KBM-7 (cell line): ENCODE measurements at regions not wholly inside any gene's neighbourhood (a gene's known extent, or its start where the extent isn't known, plus 50 kb on each side); places are given as distances from the start of the nearest gene placed in this dataset.
"Not testable (repeated sequence)": the region's sequence is repeated elsewhere in the genome, so short reads cannot be mapped to it uniquely, and the experiment has no call there.

Source experiments
- DNase-seq: peaks from one replicate; pipeline ENCODE4 v3.0.0-alpha.2; 2015
- in situ Hi-C: fragments of 300-500 bp; cut with MboI; formaldehyde crosslinking; loops from 2 replicates; pipeline ENCODE4 v1.14.3; 2020; ENCODE audit warnings: low sequenced_read_pairs, low pct_unique_long_range_greater_than_20kb, mixed read lengths

DNA sequence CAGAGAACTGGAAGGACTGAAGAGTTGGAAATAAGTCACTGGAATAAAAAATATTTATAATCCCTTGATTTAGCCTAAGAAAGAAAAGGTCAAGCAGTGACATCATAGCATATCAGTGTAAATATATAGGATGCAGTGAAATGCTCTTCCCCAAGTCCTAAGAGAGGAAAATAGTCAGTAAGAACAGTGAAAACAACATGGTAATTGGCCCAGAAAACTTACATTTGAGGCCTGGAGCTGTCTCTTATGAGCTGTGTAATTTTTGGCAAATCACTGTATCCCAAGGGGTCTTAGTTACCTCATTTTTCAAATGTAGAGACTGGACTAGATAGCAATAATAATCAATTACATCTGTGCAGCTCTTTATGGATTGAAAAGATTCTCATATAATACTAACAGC is 255.7 kb upstream of the AR start:
- DNase-seq, result no peak
- in situ Hi-C loops, result no loop called here

DNA sequence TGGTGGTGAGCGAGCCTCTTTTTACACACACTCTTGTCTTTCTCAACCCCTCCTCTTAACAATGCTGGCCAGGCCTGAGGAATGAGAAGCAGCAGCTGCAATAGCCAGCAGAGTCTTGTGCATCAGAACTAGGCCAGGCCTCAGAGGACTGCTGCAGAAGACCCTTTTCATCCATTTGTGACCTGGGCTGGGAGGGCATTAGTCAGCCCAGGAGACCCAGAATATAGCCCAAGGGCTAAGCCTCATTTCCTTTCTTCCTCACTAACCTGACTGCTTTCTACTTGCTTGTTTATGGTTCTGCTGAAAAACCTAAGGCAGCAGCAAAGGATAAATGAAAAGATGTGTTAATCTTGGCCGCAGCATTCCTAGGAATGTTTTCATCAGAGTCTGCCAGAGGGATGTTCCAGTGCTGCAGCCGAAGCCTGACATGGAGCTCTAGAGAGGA is 254.7 kb upstream of the AR start:
- in situ Hi-C loops, result no loop called here
- no peak for DNase-seq

DNA sequence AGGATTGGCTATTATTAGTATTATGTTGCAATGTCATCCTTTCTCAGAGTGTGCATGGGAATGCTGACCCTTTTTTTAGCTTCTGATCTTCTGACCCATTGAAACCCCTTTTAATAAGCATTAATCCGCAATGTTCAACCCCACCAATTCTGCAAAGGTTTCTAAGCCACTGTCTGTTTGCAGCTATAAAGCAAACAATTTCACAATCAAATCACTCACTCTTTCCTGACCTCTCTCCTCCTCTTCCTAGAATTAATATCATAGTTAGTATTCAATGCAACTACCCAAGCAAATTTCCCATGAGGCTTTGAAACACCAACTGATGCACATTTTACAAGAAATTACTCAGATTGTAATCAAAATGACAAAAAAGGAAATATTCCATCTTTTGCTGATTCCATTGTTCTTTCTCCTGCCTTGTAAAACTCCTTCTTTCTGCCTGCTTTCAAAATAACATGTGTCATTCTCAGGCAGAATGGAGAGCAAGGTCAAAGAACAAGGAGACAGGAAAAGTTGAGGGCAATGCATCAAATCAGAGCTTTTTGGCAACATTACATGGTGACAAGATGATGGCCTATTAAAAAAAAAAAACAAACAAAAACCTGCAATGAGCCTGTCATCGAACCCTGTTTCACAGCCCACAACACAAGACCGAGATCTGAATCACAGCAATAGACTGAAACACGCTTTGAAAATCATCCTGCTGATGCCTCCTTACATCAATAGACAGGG is 253.2 kb upstream of the AR start:
- no peak for DNase-seq
- in situ Hi-C loops, result no loop called here

DNA sequence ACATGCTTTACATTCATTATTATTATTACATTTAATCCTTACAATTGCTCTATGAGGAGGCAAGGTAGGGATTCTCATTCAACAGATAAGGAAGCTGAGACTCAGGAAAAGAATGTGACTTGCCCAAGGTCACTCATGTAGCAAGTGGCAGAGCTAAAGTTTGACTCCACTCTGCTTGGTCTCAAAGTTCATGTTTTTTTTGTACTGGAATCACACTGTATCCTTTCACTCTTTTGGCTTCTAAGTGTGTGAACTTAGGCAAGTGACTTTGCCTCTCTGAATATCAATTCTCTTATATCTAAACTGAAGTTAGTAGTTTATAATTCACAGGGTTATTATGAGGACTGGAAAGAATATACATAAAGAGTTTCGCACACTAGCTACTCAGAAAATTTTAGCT is 247.9 kb upstream of the AR start:
- DNase-seq, result no peak
- in situ Hi-C loops, result no loop called here

DNA sequence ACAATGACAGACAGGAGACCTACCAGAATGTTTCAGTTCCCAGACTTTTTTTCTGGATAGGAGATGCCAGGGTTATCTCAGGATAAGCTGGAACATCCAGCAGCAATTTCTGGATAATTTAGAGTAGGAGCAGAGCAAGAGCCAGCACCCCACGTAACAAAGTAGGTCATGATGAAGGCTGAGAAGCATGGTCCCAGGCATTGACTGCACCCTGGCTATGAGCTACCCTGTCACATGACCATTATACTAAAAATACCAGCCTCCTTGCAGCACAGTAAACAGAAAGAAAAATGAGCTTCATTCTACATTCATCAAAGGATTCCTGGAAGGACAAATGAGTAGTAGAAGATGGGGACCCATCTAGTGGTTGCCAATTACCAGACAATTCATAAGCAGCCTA is 247.4 kb upstream of the AR start:
- in situ Hi-C loops, result no loop called here
- no peak for DNase-seq

DNA sequence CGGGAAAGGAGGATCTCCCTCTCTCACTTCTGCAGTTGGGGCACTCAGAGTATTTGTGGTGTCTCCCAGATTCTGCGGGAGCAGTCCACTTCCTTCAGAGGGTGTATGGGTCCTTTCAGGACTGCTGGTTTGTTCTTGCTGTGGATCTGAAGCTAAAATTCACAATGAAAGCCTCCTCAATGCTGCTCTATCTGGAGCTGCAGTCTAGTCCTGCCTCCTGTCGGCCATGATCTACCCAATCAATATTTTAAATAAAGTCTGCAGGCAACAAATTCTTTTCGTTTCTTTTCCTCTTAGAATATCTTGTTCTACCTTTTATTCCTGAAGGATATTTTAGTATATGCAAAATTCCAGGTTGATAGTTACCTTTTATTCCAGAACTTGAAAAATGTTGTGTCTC is 226.1 kb upstream of the AR start:
- no peak for DNase-seq
- in situ Hi-C loops, result no loop called here

DNA sequence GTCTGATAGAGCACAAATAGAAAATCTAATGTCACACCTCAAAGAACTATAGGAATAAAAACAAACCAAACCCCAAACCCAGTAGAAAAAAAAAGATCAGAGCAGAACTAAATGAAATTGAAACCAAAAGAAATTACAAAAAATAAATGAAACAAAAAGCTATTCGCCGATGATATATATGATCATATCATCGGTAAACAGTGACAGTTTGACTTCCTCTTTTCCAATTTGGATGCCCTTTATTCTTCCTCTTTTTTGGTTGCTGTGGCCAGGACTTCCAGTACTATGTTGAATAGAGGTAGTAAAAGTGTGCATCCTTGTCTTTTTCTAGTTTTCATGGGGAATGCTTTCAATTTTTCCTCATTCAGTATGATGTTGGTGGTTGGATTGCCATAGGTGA is 215.3 kb upstream of the AR start:
- in situ Hi-C loops, result no loop called here
- peak; percentile 85 for DNase-seq

DNA sequence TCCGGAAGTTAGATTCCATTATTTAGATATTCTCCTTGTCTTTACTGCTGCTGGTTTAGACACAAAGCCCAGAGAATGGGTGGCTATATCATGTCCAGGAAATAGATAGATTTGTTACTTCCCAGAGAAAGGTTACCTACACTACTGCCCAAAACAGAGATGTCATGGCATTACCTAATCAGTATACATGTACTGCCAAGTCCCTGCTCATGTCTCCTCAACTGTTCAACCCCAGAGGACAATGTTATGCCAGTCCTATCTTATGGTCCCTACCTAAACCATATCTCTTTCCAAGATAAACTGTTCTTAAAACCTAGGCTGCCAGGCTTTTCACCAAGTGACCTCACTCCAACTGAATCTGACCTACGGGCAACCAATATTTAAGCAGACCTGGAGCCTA is 209.5 kb upstream of the AR start:
- DNase-seq, result no peak
- in situ Hi-C loops, result no loop called here

DNA sequence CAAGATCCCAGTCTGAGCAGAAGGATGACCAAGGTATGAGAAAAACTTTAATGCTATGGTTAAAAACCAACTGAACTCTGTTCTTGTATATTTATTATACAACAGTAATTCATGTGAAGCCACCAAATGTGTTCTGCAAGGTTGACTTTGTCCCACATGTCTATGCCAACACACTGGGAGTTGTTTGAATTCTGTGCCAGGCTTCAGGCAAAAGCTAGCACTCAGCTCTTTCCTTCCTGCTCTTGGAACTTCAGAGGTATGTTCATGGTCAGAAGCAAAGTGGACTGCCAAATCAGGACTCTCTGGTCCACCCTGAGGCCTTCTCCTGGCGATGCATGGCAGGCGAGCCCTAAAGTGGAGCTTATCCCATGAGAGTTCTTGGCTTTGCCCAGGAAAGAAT is 205.6 kb upstream of the AR start:
- no peak for DNase-seq
- in situ Hi-C loops, result no loop called here

DNA sequence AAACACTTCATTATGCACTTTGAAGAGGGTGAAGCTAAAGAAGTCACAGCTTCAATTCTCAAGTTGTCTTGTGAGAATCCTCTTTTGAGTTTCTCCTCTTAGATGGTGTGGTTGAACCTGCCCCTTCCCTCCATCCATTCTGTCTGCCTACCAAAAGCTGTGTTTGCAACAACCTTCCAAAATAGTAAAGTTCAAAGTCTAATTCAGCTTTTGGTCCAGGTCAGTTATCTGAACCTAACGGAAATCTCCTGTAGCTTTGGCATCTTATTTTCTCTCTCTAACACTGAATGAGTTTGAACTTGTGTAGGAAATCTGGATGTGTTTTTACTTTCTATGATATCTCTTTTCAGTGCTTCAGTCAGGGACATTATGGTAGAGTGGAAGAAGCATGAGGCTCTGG is 201.7 kb upstream of the AR start:
- DNase-seq, result no peak
- in situ Hi-C loops, result no loop called here

DNA sequence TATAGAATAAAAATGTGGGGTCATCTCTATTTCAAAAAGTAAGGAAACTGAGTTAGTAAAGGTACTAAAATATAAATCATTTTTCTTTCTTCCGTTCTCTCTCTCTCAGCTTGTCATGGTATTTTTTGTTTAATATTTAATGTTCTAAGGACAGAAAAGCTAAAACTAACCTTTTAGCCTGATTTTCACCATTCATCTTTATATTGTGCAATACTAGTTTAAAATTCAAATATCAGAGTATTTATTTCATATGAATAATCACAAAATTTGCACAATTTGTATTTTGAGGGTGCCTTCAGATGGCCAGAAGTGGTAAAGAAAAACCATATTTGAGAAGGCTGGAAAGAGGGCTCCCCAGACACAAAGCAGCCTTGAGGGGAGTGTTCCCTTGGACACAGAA is 197.6 kb upstream of the AR start:
- DNase-seq, result no peak
- in situ Hi-C loops, result no loop called here

DNA sequence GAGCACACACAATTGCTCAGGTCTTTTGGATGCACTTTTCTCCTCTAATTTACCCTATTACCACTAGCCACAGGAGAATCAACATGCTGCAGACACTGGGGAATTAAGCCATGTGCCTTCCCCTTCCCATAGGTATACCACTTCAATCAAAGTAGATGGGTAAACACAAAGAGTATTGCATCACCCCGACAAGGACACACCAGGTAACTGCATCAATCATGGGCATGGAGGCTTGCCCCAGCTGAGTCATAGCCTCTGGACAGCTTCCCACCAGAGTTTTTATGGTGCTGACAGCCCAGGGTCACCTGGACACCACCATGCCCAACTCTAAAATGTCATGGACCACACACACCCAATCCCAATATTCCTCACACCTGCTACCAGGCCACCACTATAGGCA is 197.2 kb upstream of the AR start:
- DNase-seq, result no peak
- in situ Hi-C loops, result no loop called here

DNA sequence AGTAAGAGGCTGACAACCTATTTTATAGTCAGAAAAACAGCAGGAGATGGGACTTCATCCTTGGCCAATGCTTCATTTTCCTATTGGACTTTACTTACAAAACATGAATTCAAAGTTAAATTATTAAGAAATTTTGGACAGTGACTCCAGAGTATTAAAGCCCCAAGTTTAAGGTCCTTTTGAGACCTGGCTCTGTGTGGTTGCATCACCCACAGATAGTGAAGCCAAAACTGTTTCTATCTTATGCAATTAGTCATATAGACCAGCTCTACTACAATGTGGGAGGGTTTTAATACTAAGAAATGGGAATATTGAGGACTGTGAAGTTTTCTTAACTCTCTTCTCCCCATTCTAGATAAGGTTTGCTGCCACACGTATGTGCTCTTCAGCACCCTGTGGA is 196.7 kb upstream of the AR start:
- DNase-seq, result no peak
- in situ Hi-C loops, result no loop called here

DNA sequence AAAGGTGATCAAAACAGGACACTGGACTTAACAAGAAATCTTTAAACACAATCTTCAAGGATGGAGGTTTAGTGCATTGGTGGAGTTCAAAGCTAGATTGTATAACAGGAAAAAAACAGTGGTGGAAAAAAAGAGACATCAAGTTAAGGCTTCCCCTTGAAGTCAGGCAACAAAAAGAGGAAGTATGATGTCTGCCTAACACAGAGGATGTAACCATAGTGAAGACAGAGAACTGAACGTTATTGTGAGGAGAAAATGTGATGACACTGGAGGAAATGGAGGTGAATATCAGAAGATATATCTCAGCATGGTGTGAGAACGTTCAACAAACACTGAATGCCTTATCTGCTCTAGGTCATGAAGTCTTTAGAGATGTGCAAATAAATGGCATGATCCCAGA is 192.4 kb upstream of the AR start:
- in situ Hi-C loops, result no loop called here
- peak; percentile 82 for DNase-seq

DNA sequence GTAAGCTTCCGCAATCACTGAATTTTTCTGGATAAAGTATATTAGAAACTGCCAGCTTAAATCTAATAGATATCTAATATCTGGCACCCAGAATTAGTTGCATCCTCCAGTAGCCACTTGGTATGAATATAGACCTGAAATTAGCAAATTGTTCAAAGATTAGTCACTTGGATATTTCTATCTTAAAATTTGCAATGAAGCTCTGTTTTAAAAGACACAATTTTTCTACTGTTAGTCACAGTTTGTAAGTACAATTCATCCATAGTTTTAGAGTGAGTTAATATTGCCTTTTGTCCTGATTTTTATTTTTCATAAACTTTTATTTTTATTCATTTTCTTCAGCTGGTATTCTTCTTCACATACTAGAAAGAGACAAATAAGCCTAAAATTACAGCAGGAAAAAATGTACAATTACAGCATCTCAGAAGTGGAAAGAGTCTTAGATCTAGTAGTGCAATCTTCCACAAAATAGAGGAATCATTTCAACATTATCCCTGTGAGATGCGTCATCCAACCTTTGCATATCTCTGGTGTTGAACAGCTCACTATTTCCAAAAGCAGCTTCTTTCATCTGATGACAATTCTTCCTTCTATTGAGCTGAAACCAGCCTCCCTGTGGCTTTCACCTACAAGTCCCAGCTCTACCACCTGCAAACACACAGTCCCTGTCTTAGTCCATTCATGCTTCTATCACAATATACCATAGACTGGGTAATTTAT is 190.0 kb upstream of the AR start:
- in situ Hi-C loops, result no loop called here
- DNase-seq, result no peak

DNA sequence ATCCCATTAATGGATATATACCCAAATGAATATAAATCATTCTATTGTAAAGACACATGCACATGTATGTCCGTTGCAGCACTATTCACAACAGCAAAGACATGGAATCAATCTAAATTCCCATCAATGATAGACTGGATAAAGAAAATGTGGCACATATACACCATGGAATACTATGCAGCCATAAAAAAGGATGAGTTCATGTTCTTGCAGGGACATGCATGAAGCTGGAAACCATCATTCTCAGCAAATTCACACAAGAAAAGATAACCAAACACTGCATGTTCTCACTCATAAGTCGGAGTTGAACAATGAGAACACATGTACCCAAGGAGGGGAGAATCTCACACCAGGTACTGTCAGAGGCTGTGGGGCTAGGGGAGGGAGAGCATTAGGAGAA is 182.6 kb upstream of the AR start:
- DNase-seq, in situ Hi-C loops: not testable (repeated sequence)

DNA sequence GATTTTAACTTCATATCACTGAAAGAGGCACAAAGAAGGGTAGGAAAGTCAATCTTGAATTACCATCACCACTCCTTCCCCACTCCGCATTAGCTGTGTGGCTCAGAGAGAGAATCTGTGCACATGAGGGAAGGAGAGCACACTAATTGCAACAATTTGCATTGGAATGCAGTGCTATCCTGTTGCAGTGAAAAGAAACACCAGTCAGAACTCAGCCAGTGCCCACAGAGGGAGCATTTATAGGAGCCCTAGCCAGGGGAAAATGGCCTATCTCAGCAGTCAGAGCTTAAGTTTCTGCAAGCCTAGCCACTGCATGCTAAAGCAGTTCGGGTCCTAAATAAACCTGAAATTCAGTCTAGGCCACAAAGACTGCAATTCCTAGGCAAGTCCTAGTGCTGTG is 159.4 kb upstream of the AR start:
- no peak for DNase-seq
- in situ Hi-C loops, result no loop called here

DNA sequence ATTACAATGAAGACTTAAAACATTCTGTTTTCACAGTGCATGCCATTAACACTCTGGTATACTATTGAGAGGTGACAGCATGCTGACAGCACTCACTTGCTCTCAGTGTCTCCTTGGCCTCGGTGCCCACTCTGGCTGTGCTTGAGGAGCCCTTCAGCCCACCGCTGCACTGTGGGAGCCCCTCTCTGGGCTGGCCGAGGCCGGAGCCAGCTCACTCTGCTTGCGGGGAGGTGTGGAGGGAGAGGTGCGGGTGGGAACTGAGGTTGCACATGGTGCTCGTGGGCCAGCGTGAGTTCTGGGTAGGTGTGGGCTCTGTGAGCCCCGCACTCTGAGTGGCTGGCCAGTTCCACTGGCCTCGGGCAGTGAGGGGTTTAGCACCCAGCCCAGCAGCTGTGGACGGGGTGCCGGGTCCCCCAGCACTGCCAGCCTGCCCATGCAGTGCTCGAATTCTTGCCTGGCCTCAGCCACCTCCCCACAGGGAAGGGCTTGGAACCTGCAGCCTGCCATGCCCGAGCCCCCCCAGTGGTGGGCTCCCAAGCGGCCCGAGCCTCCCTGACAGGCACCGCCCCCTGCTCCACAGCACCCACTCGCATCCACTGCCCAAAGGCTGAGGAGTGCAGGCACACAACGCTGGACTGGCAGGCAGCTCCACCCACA is 135.3 kb upstream of the AR start:
- DNase-seq, result no peak
- in situ Hi-C loops, result no loop called here

DNA sequence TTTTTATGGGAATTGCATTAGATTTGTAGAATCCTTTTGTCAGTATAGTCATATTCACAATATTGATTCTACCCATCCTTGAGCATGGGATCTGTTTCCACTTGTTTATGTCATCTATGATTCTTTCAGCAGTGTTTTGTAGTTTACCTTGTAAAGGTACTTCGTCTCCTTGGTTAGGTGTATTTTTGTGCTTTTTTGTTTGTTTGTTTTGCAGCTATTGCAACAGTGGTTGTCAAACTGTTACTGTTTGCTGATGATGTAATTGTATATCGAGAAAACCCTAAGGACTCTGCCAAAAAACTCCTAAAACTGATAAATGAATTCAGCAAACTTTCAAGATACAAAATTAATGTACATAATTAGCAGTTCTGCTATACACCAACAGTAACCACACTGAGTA is 127.9 kb upstream of the AR start:
- in situ Hi-C loops, result no loop called here
- no peak for DNase-seq

DNA sequence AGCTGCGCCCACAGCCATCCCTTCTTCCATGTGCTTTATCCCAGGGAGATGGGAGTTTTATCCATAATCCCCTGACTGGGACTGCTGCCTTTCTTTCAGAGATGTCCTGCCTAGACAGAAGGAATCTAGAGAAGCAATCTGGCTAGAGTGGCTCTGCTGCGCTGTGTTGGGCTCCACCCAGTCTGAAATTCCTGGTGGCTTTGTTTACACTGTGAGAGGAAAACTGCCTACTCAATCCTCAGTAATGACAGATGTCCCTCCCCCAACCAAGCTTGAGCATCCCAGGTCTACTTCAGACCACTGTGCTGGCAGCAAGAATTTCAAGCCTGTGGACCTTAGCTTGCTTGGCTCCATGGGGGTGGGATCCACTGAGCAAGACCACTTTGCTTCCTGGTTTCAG is 116.9 kb upstream of the AR start:
- no peak for DNase-seq
- in situ Hi-C loops, result no loop called here

DNA sequence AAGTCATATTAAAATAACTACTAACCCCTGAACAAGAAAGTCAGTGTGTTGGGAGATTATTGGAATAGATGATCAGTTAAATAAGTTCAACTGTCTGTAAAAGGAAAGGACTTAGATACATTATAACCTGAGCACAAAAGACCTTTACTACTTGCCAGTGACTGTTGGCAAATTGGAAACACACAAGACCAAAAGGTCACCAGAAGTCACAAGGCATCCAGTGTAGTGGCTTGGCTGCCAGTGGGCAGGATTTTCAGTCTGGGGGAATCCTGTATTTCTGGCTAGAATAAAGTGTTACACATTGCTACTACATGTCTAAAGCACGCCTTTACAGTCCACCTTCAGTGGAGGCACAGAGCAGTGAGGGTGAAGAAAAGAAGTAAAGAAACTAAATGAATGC is 108.3 kb upstream of the AR start:
- in situ Hi-C loops, result no loop called here

More for the DNA sequence above, 108.3 kb upstream of the AR start:
- DNase-seq, result no peak
